GM23338 (cell line): ENCODE measurements at regions not wholly inside any gene's neighbourhood (a gene's known extent, or its start where the extent isn't known, plus 50 kb on each side); places are given as distances from the start of the nearest gene placed in this dataset.

Experiments used
- CREB1 ChIP-seq: fragments of 250-450 bp; sonication (Bioruptor Pico); IDR thresholded peaks from 2 replicates; pipeline ENCODE4 v1.5.0; 2020; ENCODE audit warnings: low read depth, mild to moderate bottlenecking, moderate library complexity
- CTCF ChIP-seq, 2 experiments: fragments of 200-600 bp in 1 of 2; sonication (generic) in 1 of 2; conservative IDR thresholded peaks; 2 replicates each; pipeline versions ENCODE4 v1.5.1 to v1.6.1; 2016 to 2017; ENCODE audit warnings: antibody characterized with exemption in 2 of 2, low read depth in 2 of 2, mild to moderate bottlenecking in 2 of 2, moderate library complexity in 1 of 2
- EZH2 ChIP-seq: fragments of 200-600 bp; sonication (generic); IDR thresholded peaks from one replicate; pipeline ENCODE4 v1.8.0; 2017; ENCODE audit warnings: antibody characterized with exemption, mild to moderate bottlenecking, low read depth; ENCODE audit not compliant: unreplicated experiment
- EZH2phosphoT487 ChIP-seq: fragments of 200-600 bp; sonication (generic); IDR thresholded peaks from one replicate; pipeline ENCODE4 v1.8.1; 2018; ENCODE audit warnings: antibody characterized with exemption; ENCODE audit not compliant: unreplicated experiment
- JUNB ChIP-seq: IDR thresholded peaks from one replicate; pipeline ENCODE4 v1.6.1; 2016; ENCODE audit warnings: antibody characterized with exemption; ENCODE audit not compliant: unreplicated experiment
- NANOG ChIP-seq: IDR thresholded peaks from 2 replicates; pipeline ENCODE4 v1.6.1; 2016; ENCODE audit warnings: antibody characterized with exemption, borderline replicate concordance
- POLR2AphosphoS5 ChIP-seq: IDR thresholded peaks from 2 replicates; pipeline ENCODE4 v1.6.1; 2016; ENCODE audit warnings: antibody characterized with exemption, low read depth
- ZNF114 ChIP-seq: fragments of 250-450 bp; sonication (Bioruptor Pico); IDR thresholded peaks from 2 replicates; pipeline ENCODE4 v1.5.0; 2020; ENCODE audit warnings: mild to moderate bottlenecking, moderate library complexity
- ZNF331 ChIP-seq: fragments of 250-450 bp; sonication (Bioruptor Pico); IDR thresholded peaks from 2 replicates; pipeline ENCODE4 v1.5.0; 2020; ENCODE audit warnings: low read depth, mild to moderate bottlenecking, moderate library complexity
- TF ChIP-seq, protein P1 (sequence below): IDR thresholded peaks from one replicate; pipeline ENCODE4 v1.6.1; 2018; ENCODE audit warnings: antibody characterized with exemption; ENCODE audit not compliant: unreplicated experiment
- TF ChIP-seq, protein P2 (sequence below): IDR thresholded peaks from 2 replicates; pipeline ENCODE4 v1.6.1; 2016; ENCODE audit warnings: antibody characterized with exemption

- TF ChIP-seq CTCF (conservative IDR thresholded peaks at IDR 0.05; ENCODE audit: low read depth in 2 of 2) (peak; percentile 61 to 75), NANOG (no peak), POLR2AphosphoS5 (no peak), EZH2phosphoT487 (no peak), CREB1 (CRISPR knock-in tag) (no peak), EZH2 (no peak), JUNB (no peak), ZNF114 (CRISPR knock-in tag) (no peak), ZNF331 (no peak)
- TF ChIP-seq, protein P1, sequence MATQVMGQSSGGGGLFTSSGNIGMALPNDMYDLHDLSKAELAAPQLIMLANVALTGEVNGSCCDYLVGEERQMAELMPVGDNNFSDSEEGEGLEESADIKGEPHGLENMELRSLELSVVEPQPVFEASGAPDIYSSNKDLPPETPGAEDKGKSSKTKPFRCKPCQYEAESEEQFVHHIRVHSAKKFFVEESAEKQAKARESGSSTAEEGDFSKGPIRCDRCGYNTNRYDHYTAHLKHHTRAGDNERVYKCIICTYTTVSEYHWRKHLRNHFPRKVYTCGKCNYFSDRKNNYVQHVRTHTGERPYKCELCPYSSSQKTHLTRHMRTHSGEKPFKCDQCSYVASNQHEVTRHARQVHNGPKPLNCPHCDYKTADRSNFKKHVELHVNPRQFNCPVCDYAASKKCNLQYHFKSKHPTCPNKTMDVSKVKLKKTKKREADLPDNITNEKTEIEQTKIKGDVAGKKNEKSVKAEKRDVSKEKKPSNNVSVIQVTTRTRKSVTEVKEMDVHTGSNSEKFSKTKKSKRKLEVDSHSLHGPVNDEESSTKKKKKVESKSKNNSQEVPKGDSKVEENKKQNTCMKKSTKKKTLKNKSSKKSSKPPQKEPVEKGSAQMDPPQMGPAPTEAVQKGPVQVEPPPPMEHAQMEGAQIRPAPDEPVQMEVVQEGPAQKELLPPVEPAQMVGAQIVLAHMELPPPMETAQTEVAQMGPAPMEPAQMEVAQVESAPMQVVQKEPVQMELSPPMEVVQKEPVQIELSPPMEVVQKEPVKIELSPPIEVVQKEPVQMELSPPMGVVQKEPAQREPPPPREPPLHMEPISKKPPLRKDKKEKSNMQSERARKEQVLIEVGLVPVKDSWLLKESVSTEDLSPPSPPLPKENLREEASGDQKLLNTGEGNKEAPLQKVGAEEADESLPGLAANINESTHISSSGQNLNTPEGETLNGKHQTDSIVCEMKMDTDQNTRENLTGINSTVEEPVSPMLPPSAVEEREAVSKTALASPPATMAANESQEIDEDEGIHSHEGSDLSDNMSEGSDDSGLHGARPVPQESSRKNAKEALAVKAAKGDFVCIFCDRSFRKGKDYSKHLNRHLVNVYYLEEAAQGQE: no peak
- TF ChIP-seq, protein P2, sequence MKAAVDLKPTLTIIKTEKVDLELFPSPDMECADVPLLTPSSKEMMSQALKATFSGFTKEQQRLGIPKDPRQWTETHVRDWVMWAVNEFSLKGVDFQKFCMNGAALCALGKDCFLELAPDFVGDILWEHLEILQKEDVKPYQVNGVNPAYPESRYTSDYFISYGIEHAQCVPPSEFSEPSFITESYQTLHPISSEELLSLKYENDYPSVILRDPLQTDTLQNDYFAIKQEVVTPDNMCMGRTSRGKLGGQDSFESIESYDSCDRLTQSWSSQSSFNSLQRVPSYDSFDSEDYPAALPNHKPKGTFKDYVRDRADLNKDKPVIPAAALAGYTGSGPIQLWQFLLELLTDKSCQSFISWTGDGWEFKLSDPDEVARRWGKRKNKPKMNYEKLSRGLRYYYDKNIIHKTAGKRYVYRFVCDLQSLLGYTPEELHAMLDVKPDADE: no peak
Measured at GRCh38 chr13:86567119-86567518, 767.9 kb upstream of the SLITRK6 start.
